ENCODE measurements at regions not wholly inside any gene's neighbourhood (a gene's known extent, or its start where the extent isn't known, plus 50 kb on each side); places are given as distances from the start of the nearest gene placed in this dataset.

DNA sequence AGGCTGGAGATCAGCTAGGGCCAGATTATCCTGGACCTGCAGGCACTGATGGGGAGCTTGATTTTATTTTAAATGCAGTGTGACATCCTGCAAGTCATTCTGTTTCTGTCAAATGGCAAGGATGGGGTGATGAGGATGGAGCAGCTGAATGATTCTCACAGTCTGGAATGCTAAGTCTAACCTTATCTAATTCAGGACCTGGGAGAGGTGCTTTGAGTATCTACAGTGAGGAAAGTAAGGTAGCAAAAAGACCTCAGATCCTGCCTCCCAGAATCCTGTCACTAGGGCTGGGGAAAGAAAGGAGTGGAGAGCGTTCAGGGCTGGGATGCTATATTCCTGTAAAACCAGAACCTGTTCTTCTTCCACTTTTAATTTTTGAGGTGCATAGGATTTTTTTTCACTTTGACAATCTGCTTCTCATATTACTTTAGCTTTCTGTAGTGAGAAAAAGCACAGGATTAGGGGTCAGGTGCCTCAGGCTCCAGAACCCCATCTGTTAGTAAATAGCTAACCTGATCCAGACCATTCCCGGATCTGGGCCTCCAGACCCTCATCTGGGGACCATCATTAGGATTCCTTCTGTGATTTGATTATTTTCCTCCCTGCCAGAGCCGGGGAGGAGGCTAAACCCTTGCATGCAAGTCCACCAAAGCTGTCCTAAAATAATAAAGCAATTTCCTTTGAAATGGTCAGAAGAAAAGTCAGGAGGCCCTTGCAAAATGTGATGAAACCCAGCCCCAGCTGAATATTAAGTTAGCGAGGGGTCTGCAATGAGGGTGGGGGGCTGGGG is 54.7 kb downstream of the ASCL1 start:
- no peaks in the 10 kb centered on the region for H3K4me1 ChIP-seq
- intact Hi-C loops (cut with micrococcal nuclease) = no loop called here
- no peaks in the 10 kb centered on the region for H3K9me3 ChIP-seq (replicated peaks)
- H3K4me3 ChIP-seq = no peak overlapping the region
- no peaks in the 10 kb centered on the region for H3K36me3 ChIP-seq
- H3K27me3 ChIP-seq (ENCODE audit: low read depth) = peaks cover 25% of the 10 kb centered on the region
- H3K27ac ChIP-seq (replicated peaks) = no peak overlapping the region
- no peak for DNase-seq
- TF ChIP-seq, protein P1, sequence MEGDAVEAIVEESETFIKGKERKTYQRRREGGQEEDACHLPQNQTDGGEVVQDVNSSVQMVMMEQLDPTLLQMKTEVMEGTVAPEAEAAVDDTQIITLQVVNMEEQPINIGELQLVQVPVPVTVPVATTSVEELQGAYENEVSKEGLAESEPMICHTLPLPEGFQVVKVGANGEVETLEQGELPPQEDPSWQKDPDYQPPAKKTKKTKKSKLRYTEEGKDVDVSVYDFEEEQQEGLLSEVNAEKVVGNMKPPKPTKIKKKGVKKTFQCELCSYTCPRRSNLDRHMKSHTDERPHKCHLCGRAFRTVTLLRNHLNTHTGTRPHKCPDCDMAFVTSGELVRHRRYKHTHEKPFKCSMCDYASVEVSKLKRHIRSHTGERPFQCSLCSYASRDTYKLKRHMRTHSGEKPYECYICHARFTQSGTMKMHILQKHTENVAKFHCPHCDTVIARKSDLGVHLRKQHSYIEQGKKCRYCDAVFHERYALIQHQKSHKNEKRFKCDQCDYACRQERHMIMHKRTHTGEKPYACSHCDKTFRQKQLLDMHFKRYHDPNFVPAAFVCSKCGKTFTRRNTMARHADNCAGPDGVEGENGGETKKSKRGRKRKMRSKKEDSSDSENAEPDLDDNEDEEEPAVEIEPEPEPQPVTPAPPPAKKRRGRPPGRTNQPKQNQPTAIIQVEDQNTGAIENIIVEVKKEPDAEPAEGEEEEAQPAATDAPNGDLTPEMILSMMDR (IDR thresholded peaks at IDR 0.05; ENCODE audit: borderline replicate concordance) = no peak

DNA sequence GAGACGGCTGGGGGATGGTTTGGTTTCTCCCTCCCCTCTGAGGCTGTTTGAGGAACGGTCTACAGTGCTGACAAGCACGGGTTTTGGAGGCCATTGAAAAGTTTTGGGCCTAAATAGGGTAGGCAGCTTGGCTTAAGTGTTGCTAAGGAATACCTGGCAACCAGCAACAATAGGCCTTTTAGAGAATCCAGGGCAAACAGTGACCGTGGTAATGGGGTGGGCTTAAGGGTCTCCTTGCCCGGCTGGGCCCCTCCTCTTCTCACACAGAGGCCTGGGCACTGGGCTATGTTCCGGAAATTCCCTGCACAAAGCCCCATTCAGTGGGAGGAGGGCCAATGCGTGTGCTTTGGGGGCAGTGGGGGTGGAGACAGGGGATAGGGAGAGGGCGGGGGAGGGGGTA is 55.4 kb downstream of the ASCL1 start:
- Histone ChIP-seq H3K27me3 (ENCODE audit: low read depth) (peaks cover 25% of the 10 kb centered on the region), H3K36me3 (no peaks in the 10 kb centered on the region), H3K4me3 (no peak overlapping the region), H3K9me3 (replicated peaks) (no peaks in the 10 kb centered on the region), H3K4me1 (no peaks in the 10 kb centered on the region), H3K27ac (replicated peaks) (no peak overlapping the region)
- intact Hi-C loops (cut with micrococcal nuclease) = no loop called here
- TF ChIP-seq, protein P1 (IDR thresholded peaks at IDR 0.05; ENCODE audit: borderline replicate concordance) = no peak
- DNase-seq = no peak

DNA sequence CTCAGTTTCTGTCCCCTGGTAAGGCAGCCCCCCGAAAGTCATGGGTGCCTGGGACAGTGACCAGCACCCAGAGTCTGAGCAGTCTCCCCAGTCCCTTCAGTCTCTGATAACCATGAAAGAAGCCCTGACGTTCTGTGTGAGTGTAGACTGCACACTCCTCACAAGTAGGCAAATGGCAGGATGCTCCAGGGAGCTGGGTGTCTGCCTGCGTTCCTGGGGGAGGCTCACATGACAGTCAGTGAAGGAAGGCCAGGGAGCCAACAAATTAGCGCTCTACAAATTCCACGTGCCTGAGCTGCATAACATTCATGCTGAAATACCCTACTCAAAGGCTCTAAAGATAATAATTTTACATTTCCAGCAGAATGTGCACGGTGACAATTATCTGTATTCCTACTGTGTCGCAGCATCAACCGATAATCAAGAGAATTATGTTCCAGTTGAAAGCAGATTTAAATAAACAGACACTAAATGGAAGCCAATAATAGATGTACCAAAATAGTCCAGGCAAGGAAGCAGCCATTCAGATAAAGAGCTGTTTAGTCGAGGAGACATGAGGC is 56.3 kb downstream of the ASCL1 start:
- Histone ChIP-seq H3K27ac (replicated peaks) (no peak overlapping the region), H3K36me3 (no peaks in the 10 kb centered on the region), H3K27me3 (ENCODE audit: low read depth) (peaks cover 25% of the 10 kb centered on the region), H3K4me1 (no peaks in the 10 kb centered on the region), H3K9me3 (replicated peaks) (no peaks in the 10 kb centered on the region), H3K4me3 (no peak overlapping the region)
- intact Hi-C loops (cut with micrococcal nuclease) = no loop called here
- DNase-seq = no peak
- TF ChIP-seq, protein P1 (IDR thresholded peaks at IDR 0.05; ENCODE audit: borderline replicate concordance) = no peak

- Histone ChIP-seq H3K27me3 (ENCODE audit: low read depth) (peaks cover 19% of the 10 kb centered on the region), H3K4me3 (no peak overlapping the region), H3K4me1 (no peaks in the 10 kb centered on the region), H3K36me3 (no peaks in the 10 kb centered on the region), H3K9me3 (replicated peaks) (no peaks in the 10 kb centered on the region), H3K27ac (replicated peaks) (no peak overlapping the region)
- intact Hi-C loops (cut with micrococcal nuclease) = no loop called here
- TF ChIP-seq, protein P1 (IDR thresholded peaks at IDR 0.05; ENCODE audit: borderline replicate concordance) = no peak
- DNase-seq = no peak
These were observed 58.9 kb downstream of the ASCL1 start for GRCh38 chr12:103016381-103016780.

GRCh38 chr12:103020839-103021238 is 63.4 kb downstream of the ASCL1 start:
- TF ChIP-seq, protein P1 (IDR thresholded peaks at IDR 0.05; ENCODE audit: borderline replicate concordance) = no peak
- DNase-seq = no peak
- Histone ChIP-seq H3K4me1 (no peaks in the 10 kb centered on the region), H3K27me3 (ENCODE audit: low read depth) (no peaks in the 10 kb centered on the region), H3K36me3 (no peaks in the 10 kb centered on the region), H3K9me3 (replicated peaks) (no peaks in the 10 kb centered on the region), H3K27ac (replicated peaks) (no peak overlapping the region), H3K4me3 (no peak overlapping the region)
- intact Hi-C loops (cut with micrococcal nuclease) = no loop called here
